ENCODE measurements at regions not wholly inside any gene's neighbourhood (a gene's known extent, or its start where the extent isn't known, plus 50 kb on each side); places are given as distances from the start of the nearest gene placed in this dataset.

- TF ChIP-seq CTCF (IDR thresholded peaks at IDR 0.05), result no peak
- DNase-seq (no peak), ATAC-seq (no peak)
- intact Hi-C loops (cut with DNase I, micrococcal nuclease), result no loop called here
- Histone ChIP-seq H3K4me3 (no peak overlapping the region), H3K36me3 (ENCODE audit: low read depth) (no peaks in the 10 kb centered on the region), H3K4me1 (ENCODE audit: low read depth) (no peaks in the 10 kb centered on the region), H3K9me3 (no peaks in the 10 kb centered on the region)
Observed at GRCh38 chr22:22735695-22736611, 91.5 kb downstream of the GGTLC2 start.

DNA sequence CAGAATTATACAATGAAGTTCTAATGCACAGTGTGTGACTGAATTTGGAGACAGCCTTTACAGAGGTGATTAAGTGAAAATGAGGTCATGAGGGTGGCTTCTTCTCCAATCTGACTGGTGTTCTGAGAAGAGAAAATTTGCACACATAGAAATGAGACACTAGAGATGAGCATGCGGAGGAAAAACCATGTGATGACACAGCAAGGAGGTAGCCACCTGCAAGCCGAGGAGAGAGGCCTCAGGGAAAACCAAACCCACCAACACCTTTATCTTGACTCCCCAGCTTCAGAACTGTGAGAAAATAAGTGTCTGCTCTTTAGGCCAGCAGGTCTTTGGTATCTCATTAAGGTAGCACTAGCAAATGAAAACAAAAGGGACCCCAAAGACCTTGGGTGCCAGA is 93.2 kb downstream of the GGTLC2 start:
- no peak for TF ChIP-seq CTCF (IDR thresholded peaks at IDR 0.05)
- intact Hi-C loops (cut with DNase I, micrococcal nuclease), result no loop called here
- ATAC-seq (no peak), DNase-seq (no peak)
- Histone ChIP-seq H3K4me1 (ENCODE audit: low read depth) (no peaks in the 10 kb centered on the region), H3K9me3 (no peaks in the 10 kb centered on the region), H3K36me3 (ENCODE audit: low read depth) (no peaks in the 10 kb centered on the region), H3K4me3 (no peak overlapping the region)

GRCh38 chr22:22738959-22739585 is 94.7 kb downstream of the GGTLC2 start:
- intact Hi-C loops (cut with DNase I, micrococcal nuclease), result no loop called here
- DNase-seq, result no peak

DNA sequence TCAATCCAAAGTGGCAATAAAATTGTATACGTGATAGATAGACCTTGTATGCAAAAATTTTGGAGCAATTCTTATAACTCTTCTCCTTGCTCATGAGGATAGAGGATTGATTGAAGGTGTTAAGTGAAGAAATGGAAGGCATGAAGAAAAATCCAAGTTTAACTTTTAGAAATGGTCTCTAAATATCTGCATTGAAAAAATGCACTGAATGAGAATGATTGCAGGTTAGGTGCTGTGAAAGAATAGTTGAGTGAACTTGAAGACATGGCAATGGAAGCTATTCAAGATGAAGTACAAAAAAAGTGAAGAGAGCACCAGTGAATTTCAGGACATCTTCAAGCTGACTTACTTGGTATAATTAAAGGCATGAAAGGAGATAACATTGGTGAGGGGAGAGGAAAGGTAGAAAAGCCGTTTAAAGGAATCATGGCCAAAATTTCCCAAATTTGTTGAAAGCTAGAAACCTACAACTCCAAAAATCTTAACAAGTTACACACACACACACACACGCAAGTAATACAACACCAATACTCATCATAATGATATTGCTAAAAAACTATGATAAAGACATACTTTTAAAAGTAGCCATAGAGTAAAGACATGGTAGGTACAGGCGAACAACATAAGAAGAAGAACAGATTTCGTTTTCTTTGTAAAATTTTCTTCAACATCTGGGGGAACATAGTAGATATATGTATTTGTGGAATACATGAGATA is 96.3 kb downstream of the GGTLC2 start:
- Histone ChIP-seq H3K36me3 (ENCODE audit: low read depth) (no peaks in the 10 kb centered on the region), H3K4me3 (no peak overlapping the region), H3K4me1 (ENCODE audit: low read depth) (no peaks in the 10 kb centered on the region), H3K9me3 (no peaks in the 10 kb centered on the region)
- no peak for ATAC-seq
- no peak for TF ChIP-seq CTCF (IDR thresholded peaks at IDR 0.05)
- intact Hi-C loops (cut with DNase I, micrococcal nuclease), result no loop called here
- DNase-seq, result no peak

More at GRCh38 chr22:22738959-22739585, 94.7 kb downstream of the GGTLC2 start:
- TF ChIP-seq CTCF (IDR thresholded peaks at IDR 0.05), result no peak
- H3K4me3 ChIP-seq, result no peak overlapping the region
- ATAC-seq, result no peak
- H3K9me3 ChIP-seq, result no peaks in the 10 kb centered on the region
- no peaks in the 10 kb centered on the region for H3K4me1 ChIP-seq (ENCODE audit: low read depth)
- H3K36me3 ChIP-seq (ENCODE audit: low read depth), result no peaks in the 10 kb centered on the region

DNA sequence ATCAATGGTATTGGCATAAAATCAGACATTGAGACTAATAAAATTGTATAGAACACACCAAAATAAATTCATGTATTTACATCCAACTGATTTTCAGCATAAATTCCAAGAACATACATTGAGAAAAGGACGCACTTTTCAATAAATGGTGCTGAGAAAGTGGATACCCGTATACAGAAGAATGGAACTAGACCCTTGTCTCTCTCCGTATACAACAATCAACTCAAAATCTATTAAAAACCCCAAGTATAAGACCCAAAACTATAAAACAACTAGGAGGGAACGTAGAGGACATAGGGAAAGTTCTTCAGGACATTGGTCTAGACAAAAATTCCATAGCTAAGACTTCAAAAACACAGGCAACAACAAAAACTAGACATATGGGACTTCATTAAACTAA is 97.4 kb downstream of the GGTLC2 start:
- Histone ChIP-seq H3K9me3 (no peaks in the 10 kb centered on the region), H3K36me3 (ENCODE audit: low read depth) (no peaks in the 10 kb centered on the region), H3K4me1 (ENCODE audit: low read depth) (no peaks in the 10 kb centered on the region), H3K4me3 (no peak overlapping the region)
- ATAC-seq (no peak), DNase-seq (no peak)
- no peak for TF ChIP-seq CTCF (IDR thresholded peaks at IDR 0.05)
- intact Hi-C loops (cut with DNase I, micrococcal nuclease), result no loop called here
